ENCODE measurements at regions not wholly inside any gene's neighbourhood (a gene's known extent, or its start where the extent isn't known, plus 50 kb on each side); places are given as distances from the start of the nearest gene placed in this dataset.

- Mint-ChIP-seq H3K4me3 (no peak overlapping the region), H3K27me3 (peaks cover 35% of the 10 kb centered on the region), H3K36me3 (ENCODE audit: low read depth) (no peaks in the 10 kb centered on the region), H3K27ac (no peak overlapping the region), H3K4me1 (no peaks in the 10 kb centered on the region)
- DNase-seq (no peak), ATAC-seq (no peak)
- no peaks in the 10 kb centered on the region for H3K9me3 ChIP-seq (ENCODE audit: control insufficient read depth, low read length, poor library complexity, severe bottlenecking)
Measured at GRCh38 chr4:3662516-3662915, 103.7 kb upstream of the ADRA2C start.

- no peaks in the 10 kb centered on the region for H3K4me1 Mint-ChIP-seq
- no peaks in the 10 kb centered on the region for H3K9me3 ChIP-seq (ENCODE audit: control insufficient read depth, low read length, poor library complexity, severe bottlenecking)
- no peaks in the 10 kb centered on the region for H3K36me3 Mint-ChIP-seq (ENCODE audit: low read depth)
- no peak overlapping the region for H3K4me3 Mint-ChIP-seq
- H3K27me3 Mint-ChIP-seq: peaks cover 35% of the 10 kb centered on the region
- ATAC-seq (no peak), DNase-seq (no peak)
- H3K27ac Mint-ChIP-seq: no peak overlapping the region
Measured at GRCh38 chr4:3661989-3662388, 104.2 kb upstream of the ADRA2C start.

DNA sequence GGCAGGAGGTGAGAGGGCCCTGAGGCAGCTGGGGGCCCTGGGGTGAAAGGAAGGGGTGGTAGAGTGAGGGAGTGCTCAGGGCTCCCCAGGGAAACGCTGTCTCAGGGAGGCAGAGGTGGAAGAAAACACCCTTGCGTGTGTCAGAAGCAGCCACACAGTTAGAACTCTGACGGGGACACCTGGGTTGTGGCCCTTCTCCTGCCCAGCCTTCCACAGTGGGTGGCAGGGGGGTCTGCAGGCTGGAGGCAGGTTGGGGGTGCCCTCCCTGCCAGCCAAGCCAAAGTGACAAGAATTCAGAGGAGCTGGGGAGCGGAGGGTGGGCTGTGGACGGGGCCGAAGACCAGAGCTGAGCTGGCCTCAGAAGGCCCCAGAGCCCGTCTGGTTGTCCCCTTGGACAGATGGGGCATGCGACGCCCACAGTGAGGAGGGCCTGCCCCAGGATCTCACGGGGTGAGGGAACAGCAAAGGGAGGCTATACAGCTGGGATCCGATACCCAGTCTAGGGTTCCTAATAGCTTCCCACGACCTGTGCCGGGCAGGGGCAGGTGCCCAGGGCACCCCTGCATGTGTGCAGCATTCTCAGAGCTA is 105.2 kb upstream of the ADRA2C start:
- DNase-seq (no peak), ATAC-seq (no peak)
- Mint-ChIP-seq H3K36me3 (ENCODE audit: low read depth) (no peaks in the 10 kb centered on the region), H3K27me3 (peaks cover 44% of the 10 kb centered on the region), H3K4me3 (no peak overlapping the region), H3K4me1 (peaks cover 5% of the 10 kb centered on the region), H3K27ac (no peak overlapping the region)
- no peaks in the 10 kb centered on the region for H3K9me3 ChIP-seq (ENCODE audit: control insufficient read depth, low read length, poor library complexity, severe bottlenecking)

DNA sequence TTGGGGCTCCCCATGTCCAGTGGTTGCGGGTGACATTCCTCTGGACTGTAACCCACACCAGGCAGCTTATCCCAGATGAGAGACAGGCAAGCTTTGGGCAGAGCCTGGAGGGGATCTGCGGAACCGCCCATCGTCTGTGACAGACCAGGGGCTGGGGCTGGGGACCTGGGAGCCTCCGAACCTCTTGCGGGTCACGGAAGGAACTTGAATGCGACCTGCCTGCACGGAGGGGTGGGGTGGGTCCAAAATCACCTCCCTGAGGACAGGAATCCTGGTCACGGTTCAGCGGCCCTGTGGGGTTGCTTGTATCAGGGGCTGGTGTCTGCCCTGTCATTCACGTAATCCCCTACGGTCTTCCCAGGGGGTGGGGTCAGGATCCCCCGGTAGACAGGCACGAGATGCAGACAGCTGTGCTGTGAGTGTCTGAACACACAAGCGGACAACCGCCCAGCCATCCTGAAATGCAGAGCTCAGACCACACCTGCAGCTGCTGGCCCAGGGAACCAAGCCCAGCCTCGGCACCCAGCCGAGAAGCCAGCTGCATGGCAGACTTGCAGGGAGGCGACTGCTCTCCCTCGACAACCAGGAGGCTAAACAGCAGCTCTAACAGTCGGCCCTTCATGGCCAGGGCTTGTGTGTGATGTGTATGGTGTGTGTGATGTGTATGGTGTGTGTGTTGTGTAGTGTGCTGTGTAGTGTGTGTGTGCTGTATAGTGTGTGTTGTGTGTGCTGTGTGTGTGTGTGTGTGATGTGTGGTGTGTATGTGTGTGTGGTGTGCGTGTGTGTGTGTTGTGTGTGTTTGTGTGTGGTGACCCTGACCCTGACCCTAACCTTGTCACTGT is 105.9 kb upstream of the ADRA2C start:
- peaks cover 45% of the 10 kb centered on the region for H3K27me3 Mint-ChIP-seq
- no peaks in the 10 kb centered on the region for H3K9me3 ChIP-seq (ENCODE audit: control insufficient read depth, low read length, poor library complexity, severe bottlenecking)
- ATAC-seq: no peak
- no peak overlapping the region for H3K27ac Mint-ChIP-seq
- DNase-seq: no peak
- H3K4me1 Mint-ChIP-seq: peaks cover 5% of the 10 kb centered on the region
- H3K4me3 Mint-ChIP-seq: no peak overlapping the region
- H3K36me3 Mint-ChIP-seq (ENCODE audit: low read depth): no peaks in the 10 kb centered on the region

DNA sequence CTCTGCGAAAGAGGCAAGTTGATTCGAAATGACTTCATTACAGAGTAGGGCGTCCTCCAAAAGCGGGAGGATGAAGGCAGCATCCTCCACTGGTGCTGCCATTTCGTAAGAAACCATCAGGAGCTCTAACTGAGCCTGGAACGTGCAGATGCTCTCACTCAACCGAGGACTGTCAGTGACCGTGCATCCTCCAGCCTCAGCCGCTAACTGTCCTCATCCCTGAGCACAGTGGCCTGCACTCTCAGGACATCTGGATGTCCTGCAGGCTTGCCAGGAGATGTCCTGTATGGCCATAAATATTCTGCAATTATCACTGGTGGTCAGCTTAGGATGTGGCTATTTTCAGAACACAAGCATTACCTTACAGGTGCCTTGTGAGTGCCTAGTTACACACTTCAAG is 107.1 kb upstream of the ADRA2C start:
- no peaks in the 10 kb centered on the region for H3K36me3 Mint-ChIP-seq (ENCODE audit: low read depth)
- DNase-seq (no peak), ATAC-seq (no peak)
- no peak overlapping the region for H3K27ac Mint-ChIP-seq
- peaks cover 5% of the 10 kb centered on the region for H3K4me1 Mint-ChIP-seq
- peaks cover 38% of the 10 kb centered on the region for H3K27me3 Mint-ChIP-seq
- no peak overlapping the region for H3K4me3 Mint-ChIP-seq
- no peaks in the 10 kb centered on the region for H3K9me3 ChIP-seq (ENCODE audit: control insufficient read depth, low read length, poor library complexity, severe bottlenecking)

DNA sequence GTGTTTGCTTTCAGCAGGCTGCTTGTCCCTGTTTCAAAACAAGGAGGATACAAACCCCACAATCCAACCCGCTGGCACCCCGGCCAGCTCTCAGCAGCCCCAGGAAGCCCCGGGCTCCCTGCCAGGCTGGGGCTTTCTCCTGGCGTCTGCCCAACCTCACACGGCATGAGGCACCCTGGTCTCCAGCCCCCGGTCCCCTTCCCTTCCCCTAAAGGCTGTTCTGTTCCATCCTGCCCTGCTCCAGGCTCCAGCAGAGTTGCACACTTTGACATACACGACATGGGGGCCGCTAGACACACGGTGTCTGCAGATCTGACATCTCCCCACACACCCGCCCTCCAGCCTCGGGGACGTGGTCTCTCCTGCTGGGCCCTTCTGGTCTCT is 107.7 kb upstream of the ADRA2C start:
- H3K4me3 Mint-ChIP-seq: no peak overlapping the region
- no peak for ATAC-seq

GRCh38 chr4:3657902-3658529 is 108.2 kb upstream of the ADRA2C start:
- Mint-ChIP-seq H3K27ac (no peak overlapping the region), H3K36me3 (ENCODE audit: low read depth) (no peaks in the 10 kb centered on the region), H3K4me1 (peaks cover 7% of the 10 kb centered on the region), H3K27me3 (peaks cover 44% of the 10 kb centered on the region), H3K4me3 (no peak overlapping the region)
- no peak for DNase-seq
- ATAC-seq: no peak
- H3K9me3 ChIP-seq (ENCODE audit: control insufficient read depth, low read length, poor library complexity, severe bottlenecking): no peaks in the 10 kb centered on the region

More for the DNA sequence above, 107.7 kb upstream of the ADRA2C start:
- H3K36me3 Mint-ChIP-seq (ENCODE audit: low read depth): no peaks in the 10 kb centered on the region
- H3K4me1 Mint-ChIP-seq: peaks cover 7% of the 10 kb centered on the region
- DNase-seq: no peak
- no peaks in the 10 kb centered on the region for H3K9me3 ChIP-seq (ENCODE audit: control insufficient read depth, low read length, poor library complexity, severe bottlenecking)
- no peak overlapping the region for H3K27ac Mint-ChIP-seq
- peaks cover 42% of the 10 kb centered on the region for H3K27me3 Mint-ChIP-seq

- DNase-seq (no peak), ATAC-seq (no peak)
- H3K4me1 Mint-ChIP-seq: peaks cover 7% of the 10 kb centered on the region
- H3K4me3 Mint-ChIP-seq: no peak overlapping the region
- no peaks in the 10 kb centered on the region for H3K9me3 ChIP-seq (ENCODE audit: control insufficient read depth, low read length, poor library complexity, severe bottlenecking)
- no peak overlapping the region for H3K27ac Mint-ChIP-seq
- H3K27me3 Mint-ChIP-seq: peaks cover 46% of the 10 kb centered on the region
- no peaks in the 10 kb centered on the region for H3K36me3 Mint-ChIP-seq (ENCODE audit: low read depth)
Measured at GRCh38 chr4:3656416-3657356, 109.5 kb upstream of the ADRA2C start.

DNA sequence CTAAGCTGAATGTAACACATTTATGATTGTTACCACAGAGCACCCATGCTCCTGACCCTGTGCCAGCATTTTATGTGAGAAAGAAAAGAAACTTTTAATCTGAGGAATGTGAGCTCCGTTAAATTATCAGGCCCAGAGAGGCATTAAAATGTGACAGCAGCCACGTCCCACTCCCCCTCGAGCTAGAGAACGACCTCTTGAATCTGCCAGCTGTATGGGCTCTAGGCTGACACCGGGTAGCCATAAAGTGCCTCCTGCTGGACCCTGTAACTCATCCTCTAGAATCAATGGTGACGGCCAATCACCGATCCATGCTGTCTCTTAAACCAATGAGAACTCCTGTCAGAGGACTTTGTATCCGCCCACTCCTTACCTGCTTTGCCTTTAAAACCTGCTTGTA is 110.2 kb upstream of the ADRA2C start:
- peaks cover 43% of the 10 kb centered on the region for H3K27me3 Mint-ChIP-seq
- H3K4me1 Mint-ChIP-seq: peaks cover 7% of the 10 kb centered on the region
- H3K27ac Mint-ChIP-seq: no peak overlapping the region
- DNase-seq: no peak
- no peak for ATAC-seq
- no peaks in the 10 kb centered on the region for H3K36me3 Mint-ChIP-seq (ENCODE audit: low read depth)
- H3K9me3 ChIP-seq (ENCODE audit: control insufficient read depth, low read length, poor library complexity, severe bottlenecking): no peaks in the 10 kb centered on the region
- H3K4me3 Mint-ChIP-seq: no peak overlapping the region

DNA sequence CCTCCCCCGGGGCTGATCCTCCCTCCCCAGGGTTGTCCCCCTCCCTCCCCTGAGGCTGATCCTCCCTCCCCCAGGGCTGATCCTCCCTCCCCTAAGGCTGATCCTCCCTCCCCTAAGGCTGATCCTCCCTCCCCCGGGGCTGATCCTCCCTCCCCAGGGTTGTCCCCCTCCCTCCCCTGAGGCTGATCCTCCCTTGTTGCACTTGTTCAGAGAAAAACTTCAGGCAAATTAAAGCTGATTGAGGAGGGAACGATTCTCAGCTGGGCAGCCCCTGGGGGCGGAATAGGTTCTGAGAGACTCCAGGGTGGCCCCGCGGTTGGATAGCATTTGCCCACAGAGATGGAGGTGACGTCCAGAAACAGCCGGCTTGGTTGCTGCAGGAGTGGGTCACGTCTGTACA is 110.7 kb upstream of the ADRA2C start:
- Mint-ChIP-seq H3K27ac (no peak overlapping the region), H3K4me1 (peaks cover 7% of the 10 kb centered on the region), H3K27me3 (peaks cover 38% of the 10 kb centered on the region), H3K4me3 (no peak overlapping the region), H3K36me3 (ENCODE audit: low read depth) (no peaks in the 10 kb centered on the region)
- ATAC-seq (no peak), DNase-seq (no peak)
- no peaks in the 10 kb centered on the region for H3K9me3 ChIP-seq (ENCODE audit: control insufficient read depth, low read length, poor library complexity, severe bottlenecking)

- no peak for ATAC-seq
- H3K27me3 Mint-ChIP-seq: peaks cover 30% of the 10 kb centered on the region
Measured at GRCh38 chr4:3654036-3654807, 112.0 kb upstream of the ADRA2C start.

DNA sequence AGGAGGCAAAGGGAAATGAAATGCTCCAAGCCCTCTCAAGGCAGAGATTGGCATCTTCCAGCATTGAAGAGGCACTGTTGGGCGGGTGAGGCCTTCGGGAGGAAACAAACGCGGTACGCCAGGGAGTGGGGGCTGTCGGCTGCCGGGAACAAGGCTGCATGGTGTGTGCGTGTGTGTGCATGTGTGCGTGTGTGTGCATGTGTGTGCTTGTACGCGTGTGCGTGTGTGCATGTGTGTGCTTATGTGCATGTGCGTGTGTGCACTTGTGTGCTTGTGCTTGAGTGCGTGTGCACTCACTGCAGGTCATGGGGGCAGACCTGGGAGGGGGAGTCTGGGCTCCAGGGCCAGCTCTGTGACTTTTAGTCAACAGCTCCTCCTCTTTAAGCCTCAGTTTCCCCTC is 113.6 kb upstream of the ADRA2C start:
- ATAC-seq: no peak
- no peak for DNase-seq
- peaks cover 7% of the 10 kb centered on the region for H3K4me1 Mint-ChIP-seq

More at GRCh38 chr4:3654036-3654807, 112.0 kb upstream of the ADRA2C start:
- no peak overlapping the region for H3K27ac Mint-ChIP-seq
- H3K36me3 Mint-ChIP-seq (ENCODE audit: low read depth): no peaks in the 10 kb centered on the region
- DNase-seq: no peak
- peaks cover 7% of the 10 kb centered on the region for H3K4me1 Mint-ChIP-seq
- H3K9me3 ChIP-seq (ENCODE audit: control insufficient read depth, low read length, poor library complexity, severe bottlenecking): no peaks in the 10 kb centered on the region
- H3K4me3 Mint-ChIP-seq: no peak overlapping the region

More for the DNA sequence above, 113.6 kb upstream of the ADRA2C start:
- Mint-ChIP-seq H3K27ac (no peak overlapping the region), H3K27me3 (peaks cover 19% of the 10 kb centered on the region), H3K36me3 (ENCODE audit: low read depth) (no peaks in the 10 kb centered on the region), H3K4me3 (no peak overlapping the region)
- no peaks in the 10 kb centered on the region for H3K9me3 ChIP-seq (ENCODE audit: control insufficient read depth, low read length, poor library complexity, severe bottlenecking)

All from T-helper 17 cell (primary cell).